ENCODE measurements at regions not wholly inside any gene's neighbourhood (a gene's known extent, or its start where the extent isn't known, plus 50 kb on each side); places are given as distances from the start of the nearest gene placed in this dataset.

- in situ Hi-C loops (cut with HindIII; ENCODE audit: low pct_unique_long_range_greater_than_20kb, low sequenced_read_pairs) (no loop called here), intact Hi-C loops (cut with micrococcal nuclease; ENCODE audit: unreplicated experiment) (no loop called here)
- H3K4me1 ChIP-seq (ENCODE audit: control insufficient read depth, insufficient read depth, low read length): no peaks in the 10 kb centered on the region
- POLR2A ChIA-PET: no interaction called here
- H3K36me3 ChIP-seq (ENCODE audit: control insufficient read depth, insufficient read depth, low read length): no peaks in the 10 kb centered on the region
- TF ChIP-seq REST (IDR thresholded peaks at IDR 0.05; ENCODE audit: insufficient read depth in 1 of 2, low read depth in 2 of 2, low read length in 1 of 2) (no peak), SIN3A (IDR thresholded peaks at IDR 0.05; ENCODE audit: borderline replicate concordance, insufficient read depth, low read depth, low read length) (no peak), POLR2AphosphoS5 (IDR thresholded peaks at IDR 0.05; ENCODE audit: low read depth, low read length) (no peak), TCF7L2 (IDR thresholded peaks at IDR 0.05; ENCODE audit: low read depth, low read length) (no peak), CTCF (IDR thresholded peaks at IDR 0.05) (no peak)
- DNase-seq (ENCODE audit: low read depth, low spot score) (no peak), ATAC-seq (no peak)
- CTCF ChIA-PET: no interaction called here
- H3K27ac ChIP-seq (ENCODE audit: low read length): no peak overlapping the region
- H3K27me3 ChIP-seq (ENCODE audit: control insufficient read depth, insufficient read depth, low read length): no peaks in the 10 kb centered on the region
- no TSS peak for BruUV-seq (replicated peaks)
- H3K9me3 ChIP-seq (ENCODE audit: control insufficient read depth, insufficient read depth, low read depth, low read length): no peaks in the 10 kb centered on the region
- H3K4me3 ChIP-seq (ENCODE audit: low read depth in 2 of 2, low read length in 2 of 2): no peak overlapping the region
These were observed 210.7 kb upstream of the IGFBP7 start for GRCh38 chr4:57320849-57321248.

- intact Hi-C loops (cut with micrococcal nuclease; ENCODE audit: unreplicated experiment): no loop called here
- Histone ChIP-seq H3K27me3 (ENCODE audit: control insufficient read depth, insufficient read depth, low read length) (no peaks in the 10 kb centered on the region), H3K4me3 (ENCODE audit: low read depth in 2 of 2, low read length in 2 of 2) (no peak overlapping the region), H3K36me3 (ENCODE audit: control insufficient read depth, insufficient read depth, low read length) (no peaks in the 10 kb centered on the region), H3K4me1 (ENCODE audit: control insufficient read depth, insufficient read depth, low read length) (no peaks in the 10 kb centered on the region), H3K27ac (ENCODE audit: low read length) (no peak overlapping the region), H3K9me3 (ENCODE audit: control insufficient read depth, insufficient read depth, low read depth, low read length) (no peaks in the 10 kb centered on the region)
- DNase-seq (ENCODE audit: low read depth, low spot score) (no peak), ATAC-seq (no peak)
- TF ChIP-seq SIN3A (IDR thresholded peaks at IDR 0.05; ENCODE audit: borderline replicate concordance, insufficient read depth, low read depth, low read length) (no peak), CTCF (IDR thresholded peaks at IDR 0.05) (no peak), POLR2AphosphoS5 (IDR thresholded peaks at IDR 0.05; ENCODE audit: low read depth, low read length) (no peak), TCF7L2 (IDR thresholded peaks at IDR 0.05; ENCODE audit: low read depth, low read length) (no peak), REST (IDR thresholded peaks at IDR 0.05; ENCODE audit: insufficient read depth in 1 of 2, low read depth in 2 of 2, low read length in 1 of 2) (no peak)
- BruUV-seq (replicated peaks): no TSS peak
- ChIA-PET CTCF (no interaction called here), POLR2A (no interaction called here)
- in situ Hi-C loops (cut with HindIII; ENCODE audit: low pct_unique_long_range_greater_than_20kb, low sequenced_read_pairs): no loop called here
These were observed 210.0 kb upstream of the IGFBP7 start for GRCh38 chr4:57320217-57320616.
